Heart left ventricle (tissue), 13 donors: ENCODE measurements at regions not wholly inside any gene's neighbourhood (a gene's known extent, or its start where the extent isn't known, plus 50 kb on each side); places are given as distances from the start of the nearest gene placed in this dataset.

Source experiments
- CTCF ChIP-seq, 12 donors: fragments of 200-600 bp; sonication (generic) in 4 of 12; IDR thresholded peaks; one replicate each; pipeline versions ENCODE4 v1.5.0 to v1.8.0; 2018 to 2022; ENCODE audit warnings: antibody characterized with exemption in 12 of 12, mild to moderate bottlenecking in 5 of 12
- POLR2A ChIP-seq, 2 donors: fragments of 450-650 bp; IDR thresholded peaks; one replicate each; pipeline ENCODE4 v1.6.1; 2017; ENCODE audit warnings: antibody characterized with exemption in 2 of 2, mild to moderate bottlenecking in 2 of 2, moderate library complexity in 2 of 2
- donor health status: ischemic (EF 13 %, LVEDD 7.1; RV severe dilation, severe dysfunction).
- donor health status: DM: no; HTN: yes; CAD: no.
- donor health status: DM: no; HTN: no; CAD: no.
- donor health status: ischemic (EF 25% LVEDD 6.9; RV normal size, moderate dysfunction).
- donor health status: ischemic (EF 25% LVEDD 5.7; RV mildly dilated, moderate dysfunction).
- donor health status: ischemic (EF 35%, LVEDD 5.7; RV mildly dilated, moderate dysfunction).
- donor health status: nonischemic (EF 11% LVEDD 7.7; RV severe dilation, severe dysfunction).
- donor health status: DM: yes; HTN: yes; CAD: no.
- donor health status: PGD.
- donor health status: ischemic (EF 29% LVEDD 5.4; RV normal size, mild dysfunction).
- donor health status: nonischemic (EF 23%, LVEDD 6.1; RV moderate dilation, normal function).

- TF ChIP-seq CTCF (IDR thresholded peaks at IDR 0.05) (no peak), POLR2A (IDR thresholded peaks at IDR 0.05) (no peak)
Observed at GRCh38 chr13:103961784-103962183, 895.6 kb upstream of the SLC10A2 start.
